HEK293 (cell line): ENCODE measurements at regions not wholly inside any gene's neighbourhood (a gene's known extent, or its start where the extent isn't known, plus 50 kb on each side); places are given as distances from the start of the nearest gene placed in this dataset.

Experiments used
- CTCF ChIA-PET: fragments of 350-600 bp; formaldehyde crosslinking; extraction: SDS; loops from one replicate; lab custom pipeline; 2021; ENCODE audit warnings: antibody characterized with exemption; lab: Yijun Ruan, JAX
- POLR2A ChIA-PET: fragments of 300-600 bp; formaldehyde crosslinking; extraction: SDS; loops from one replicate; lab custom pipeline; 2020; ENCODE audit warnings: antibody characterized with exemption, inconsistent platforms; lab: Yijun Ruan, JAX
- H3K27ac ChIP-seq: fragments of 200-500 bp; sonication (Bioruptor generic); 2 replicates; pipeline ENCODE4 v1.5.1; 2014; ENCODE audit warnings: low read depth, low read length, control low read depth, inconsistent platforms; ENCODE audit errors: extremely low read depth
- H3K36me3 ChIP-seq, 2 experiments: fragments of 200-500 bp in 1 of 2; sonication (Bioruptor generic) in 1 of 2; 1 replicate in 1 of 2; 2 replicates in 1 of 2; pipeline ENCODE4 v1.5.1; 2014 to 2017; ENCODE audit warnings: inconsistent platforms in 2 of 2, low read length in 2 of 2; ENCODE audit not compliant: control insufficient read depth in 2 of 2, insufficient read depth in 1 of 2
- H3K4me1 ChIP-seq: fragments of 200-500 bp; sonication (Bioruptor generic); 2 replicates; pipeline ENCODE4 v1.5.1; 2014; ENCODE audit warnings: mild to moderate bottlenecking, low read length, inconsistent platforms; ENCODE audit not compliant: control insufficient read depth, insufficient read depth
- H3K4me3 ChIP-seq: 2 replicates; pipeline ENCODE4 v1.5.1; 2011; ENCODE audit warnings: low read depth, mild to moderate bottlenecking, control low read depth, low read length, moderate library complexity
- H3K9me3 ChIP-seq: fragments of 200-500 bp; sonication (Bioruptor generic); 2 replicates; pipeline ENCODE4 v1.5.1; 2014; ENCODE audit warnings: low read depth, low read length, inconsistent platforms; ENCODE audit not compliant: control insufficient read depth, insufficient read depth
- BCL11A ChIP-seq: fragments of 450-650 bp; formaldehyde crosslinking; IDR thresholded peaks from 2 replicates; pipeline ENCODE4 v1.5.1; 2016; ENCODE audit warnings: low read depth, missing biosample characterization, missing genetic modification characterization
- HOXD13 ChIP-seq: sonication (generic); formaldehyde crosslinking; IDR thresholded peaks from 2 replicates; pipeline ENCODE4 v1.8.0; 2022; ENCODE audit warnings: missing genetic modification reagents, borderline replicate concordance
- IKZF3 ChIP-seq: fragments of 450-650 bp; IDR thresholded peaks from 2 replicates; pipeline ENCODE4 v1.5.0; 2018; ENCODE audit warnings: missing biosample characterization, mild to moderate bottlenecking, missing genetic modification characterization, moderate library complexity
- MZF1 ChIP-seq: fragments of 450-650 bp; formaldehyde crosslinking; IDR thresholded peaks from 2 replicates; pipeline ENCODE4 v1.5.1; 2017; ENCODE audit warnings: missing biosample characterization, missing genetic modification characterization, borderline replicate concordance
- SCRT1 ChIP-seq: fragments of 450-650 bp; formaldehyde crosslinking; IDR thresholded peaks from 2 replicates; pipeline ENCODE4 v1.5.1; 2016; ENCODE audit warnings: missing biosample characterization, missing genetic modification characterization, borderline replicate concordance
- SCRT2 ChIP-seq: fragments of 450-650 bp; formaldehyde crosslinking; IDR thresholded peaks from 2 replicates; pipeline ENCODE4 v1.5.1; 2016; ENCODE audit warnings: missing biosample characterization, missing genetic modification characterization
- YY2 ChIP-seq: fragments of 450-650 bp; formaldehyde crosslinking; IDR thresholded peaks from 2 replicates; pipeline ENCODE4 v1.5.1; 2016; ENCODE audit warnings: missing biosample characterization, missing genetic modification characterization
- ZBTB1 ChIP-seq: fragments of 450-650 bp; formaldehyde crosslinking; IDR thresholded peaks from 2 replicates; pipeline ENCODE4 v1.5.1; 2016; ENCODE audit warnings: missing biosample characterization, missing genetic modification characterization
- ZBTB17 ChIP-seq: fragments of 450-650 bp; formaldehyde crosslinking; IDR thresholded peaks from 2 replicates; pipeline ENCODE4 v1.5.1; 2016; ENCODE audit warnings: missing biosample characterization, missing genetic modification characterization
- ZNF544 ChIP-seq: fragments of 450-650 bp; formaldehyde crosslinking; IDR thresholded peaks from 2 replicates; pipeline ENCODE4 v1.5.0; 2017; ENCODE audit warnings: missing biosample characterization, missing genetic modification characterization
- ZNF558 ChIP-seq: fragments of 450-650 bp; formaldehyde crosslinking; IDR thresholded peaks from 2 replicates; pipeline ENCODE4 v1.5.1; 2016; ENCODE audit warnings: missing biosample characterization, missing genetic modification characterization
- ZNF585B ChIP-seq: fragments of 450-650 bp; formaldehyde crosslinking; IDR thresholded peaks from 2 replicates; pipeline ENCODE4 v1.5.1; 2016; ENCODE audit warnings: missing biosample characterization, missing genetic modification characterization
- ZNF621 ChIP-seq: fragments of 450-650 bp; formaldehyde crosslinking; IDR thresholded peaks from 2 replicates; pipeline ENCODE4 v1.5.1; 2017; ENCODE audit warnings: missing biosample characterization, missing genetic modification characterization
- TF ChIP-seq, protein P1 (sequence below): fragments of 450-650 bp; formaldehyde crosslinking; IDR thresholded peaks from 2 replicates; pipeline ENCODE4 v1.5.1; 2017; ENCODE audit warnings: missing biosample characterization, missing genetic modification characterization
- TF ChIP-seq, protein P2 (sequence below): fragments of 450-650 bp; formaldehyde crosslinking; IDR thresholded peaks from 2 replicates; pipeline ENCODE4 v1.5.1; 2017; ENCODE audit warnings: missing biosample characterization, missing genetic modification characterization
- TF ChIP-seq, protein P3 (sequence below): fragments of 450-650 bp; formaldehyde crosslinking; IDR thresholded peaks from 2 replicates; pipeline ENCODE4; 2016; ENCODE audit warnings: missing biosample characterization, missing genetic modification characterization
- TF ChIP-seq, protein P4 (sequence below): fragments of 450-650 bp; formaldehyde crosslinking; conservative IDR thresholded peaks from 2 replicates; pipeline ENCODE4 v1.5.1; 2016; ENCODE audit warnings: low read depth, missing biosample characterization, missing genetic modification characterization

DNA sequence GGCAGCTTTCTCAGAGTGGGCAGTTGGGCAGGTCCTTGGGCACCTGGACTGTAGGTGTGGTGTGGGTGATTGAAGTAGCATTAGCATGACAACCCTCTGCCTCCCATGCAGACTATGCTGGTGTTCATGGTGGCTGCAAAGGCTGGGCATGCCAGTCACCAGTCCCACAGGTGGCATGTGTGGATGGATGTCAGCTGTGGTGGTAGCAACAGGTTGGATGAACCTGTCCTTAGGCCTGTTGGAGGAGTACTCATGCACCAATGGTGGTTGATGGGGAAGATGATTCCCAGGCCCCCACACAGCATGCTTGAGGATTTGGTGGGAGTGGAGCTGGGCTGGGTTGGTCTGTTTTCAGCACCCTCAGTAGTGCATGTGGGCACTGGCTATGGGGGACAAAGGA is 251.1 kb downstream of the PAX1 start:
- Histone ChIP-seq H3K4me3 (no peak overlapping the region), H3K27ac (no peak overlapping the region), H3K4me1 (no peaks in the 10 kb centered on the region), H3K9me3 (no peaks in the 10 kb centered on the region), H3K36me3 (no peaks in the 10 kb centered on the region)
- POLR2A ChIA-PET: no interaction called here
- TF ChIP-seq, protein P1, sequence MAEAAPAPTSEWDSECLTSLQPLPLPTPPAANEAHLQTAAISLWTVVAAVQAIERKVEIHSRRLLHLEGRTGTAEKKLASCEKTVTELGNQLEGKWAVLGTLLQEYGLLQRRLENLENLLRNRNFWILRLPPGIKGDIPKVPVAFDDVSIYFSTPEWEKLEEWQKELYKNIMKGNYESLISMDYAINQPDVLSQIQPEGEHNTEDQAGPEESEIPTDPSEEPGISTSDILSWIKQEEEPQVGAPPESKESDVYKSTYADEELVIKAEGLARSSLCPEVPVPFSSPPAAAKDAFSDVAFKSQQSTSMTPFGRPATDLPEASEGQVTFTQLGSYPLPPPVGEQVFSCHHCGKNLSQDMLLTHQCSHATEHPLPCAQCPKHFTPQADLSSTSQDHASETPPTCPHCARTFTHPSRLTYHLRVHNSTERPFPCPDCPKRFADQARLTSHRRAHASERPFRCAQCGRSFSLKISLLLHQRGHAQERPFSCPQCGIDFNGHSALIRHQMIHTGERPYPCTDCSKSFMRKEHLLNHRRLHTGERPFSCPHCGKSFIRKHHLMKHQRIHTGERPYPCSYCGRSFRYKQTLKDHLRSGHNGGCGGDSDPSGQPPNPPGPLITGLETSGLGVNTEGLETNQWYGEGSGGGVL (tag by site-specific recombination): no peak
- peak; percentile 58; the same call in 1 of the 2 replicates for TF ChIP-seq SCRT1 (tag by site-specific recombination)
- TF ChIP-seq YY2 (tag by site-specific recombination): no peak
- peak; percentile 57 for TF ChIP-seq SCRT2 (tag by site-specific recombination)
- no peak for TF ChIP-seq MZF1
- TF ChIP-seq BCL11A: no peak
- TF ChIP-seq, protein P2, sequence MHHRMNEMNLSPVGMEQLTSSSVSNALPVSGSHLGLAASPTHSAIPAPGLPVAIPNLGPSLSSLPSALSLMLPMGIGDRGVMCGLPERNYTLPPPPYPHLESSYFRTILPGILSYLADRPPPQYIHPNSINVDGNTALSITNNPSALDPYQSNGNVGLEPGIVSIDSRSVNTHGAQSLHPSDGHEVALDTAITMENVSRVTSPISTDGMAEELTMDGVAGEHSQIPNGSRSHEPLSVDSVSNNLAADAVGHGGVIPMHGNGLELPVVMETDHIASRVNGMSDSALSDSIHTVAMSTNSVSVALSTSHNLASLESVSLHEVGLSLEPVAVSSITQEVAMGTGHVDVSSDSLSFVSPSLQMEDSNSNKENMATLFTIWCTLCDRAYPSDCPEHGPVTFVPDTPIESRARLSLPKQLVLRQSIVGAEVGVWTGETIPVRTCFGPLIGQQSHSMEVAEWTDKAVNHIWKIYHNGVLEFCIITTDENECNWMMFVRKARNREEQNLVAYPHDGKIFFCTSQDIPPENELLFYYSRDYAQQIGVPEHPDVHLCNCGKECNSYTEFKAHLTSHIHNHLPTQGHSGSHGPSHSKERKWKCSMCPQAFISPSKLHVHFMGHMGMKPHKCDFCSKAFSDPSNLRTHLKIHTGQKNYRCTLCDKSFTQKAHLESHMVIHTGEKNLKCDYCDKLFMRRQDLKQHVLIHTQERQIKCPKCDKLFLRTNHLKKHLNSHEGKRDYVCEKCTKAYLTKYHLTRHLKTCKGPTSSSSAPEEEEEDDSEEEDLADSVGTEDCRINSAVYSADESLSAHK: no peak
- TF ChIP-seq, protein P3, sequence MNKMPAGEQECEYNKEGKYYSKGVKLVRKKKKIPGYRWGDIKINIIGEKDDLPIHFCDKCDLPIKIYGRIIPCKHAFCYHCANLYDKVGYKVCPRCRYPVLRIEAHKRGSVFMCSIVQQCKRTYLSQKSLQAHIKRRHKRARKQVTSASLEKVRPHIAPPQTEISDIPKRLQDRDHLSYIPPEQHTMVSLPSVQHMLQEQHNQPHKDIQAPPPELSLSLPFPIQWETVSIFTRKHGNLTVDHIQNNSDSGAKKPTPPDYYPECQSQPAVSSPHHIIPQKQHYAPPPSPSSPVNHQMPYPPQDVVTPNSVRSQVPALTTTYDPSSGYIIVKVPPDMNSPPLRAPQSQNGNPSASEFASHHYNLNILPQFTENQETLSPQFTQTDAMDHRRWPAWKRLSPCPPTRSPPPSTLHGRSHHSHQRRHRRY (tag by site-specific recombination): no peak
- TF ChIP-seq, protein P4, sequence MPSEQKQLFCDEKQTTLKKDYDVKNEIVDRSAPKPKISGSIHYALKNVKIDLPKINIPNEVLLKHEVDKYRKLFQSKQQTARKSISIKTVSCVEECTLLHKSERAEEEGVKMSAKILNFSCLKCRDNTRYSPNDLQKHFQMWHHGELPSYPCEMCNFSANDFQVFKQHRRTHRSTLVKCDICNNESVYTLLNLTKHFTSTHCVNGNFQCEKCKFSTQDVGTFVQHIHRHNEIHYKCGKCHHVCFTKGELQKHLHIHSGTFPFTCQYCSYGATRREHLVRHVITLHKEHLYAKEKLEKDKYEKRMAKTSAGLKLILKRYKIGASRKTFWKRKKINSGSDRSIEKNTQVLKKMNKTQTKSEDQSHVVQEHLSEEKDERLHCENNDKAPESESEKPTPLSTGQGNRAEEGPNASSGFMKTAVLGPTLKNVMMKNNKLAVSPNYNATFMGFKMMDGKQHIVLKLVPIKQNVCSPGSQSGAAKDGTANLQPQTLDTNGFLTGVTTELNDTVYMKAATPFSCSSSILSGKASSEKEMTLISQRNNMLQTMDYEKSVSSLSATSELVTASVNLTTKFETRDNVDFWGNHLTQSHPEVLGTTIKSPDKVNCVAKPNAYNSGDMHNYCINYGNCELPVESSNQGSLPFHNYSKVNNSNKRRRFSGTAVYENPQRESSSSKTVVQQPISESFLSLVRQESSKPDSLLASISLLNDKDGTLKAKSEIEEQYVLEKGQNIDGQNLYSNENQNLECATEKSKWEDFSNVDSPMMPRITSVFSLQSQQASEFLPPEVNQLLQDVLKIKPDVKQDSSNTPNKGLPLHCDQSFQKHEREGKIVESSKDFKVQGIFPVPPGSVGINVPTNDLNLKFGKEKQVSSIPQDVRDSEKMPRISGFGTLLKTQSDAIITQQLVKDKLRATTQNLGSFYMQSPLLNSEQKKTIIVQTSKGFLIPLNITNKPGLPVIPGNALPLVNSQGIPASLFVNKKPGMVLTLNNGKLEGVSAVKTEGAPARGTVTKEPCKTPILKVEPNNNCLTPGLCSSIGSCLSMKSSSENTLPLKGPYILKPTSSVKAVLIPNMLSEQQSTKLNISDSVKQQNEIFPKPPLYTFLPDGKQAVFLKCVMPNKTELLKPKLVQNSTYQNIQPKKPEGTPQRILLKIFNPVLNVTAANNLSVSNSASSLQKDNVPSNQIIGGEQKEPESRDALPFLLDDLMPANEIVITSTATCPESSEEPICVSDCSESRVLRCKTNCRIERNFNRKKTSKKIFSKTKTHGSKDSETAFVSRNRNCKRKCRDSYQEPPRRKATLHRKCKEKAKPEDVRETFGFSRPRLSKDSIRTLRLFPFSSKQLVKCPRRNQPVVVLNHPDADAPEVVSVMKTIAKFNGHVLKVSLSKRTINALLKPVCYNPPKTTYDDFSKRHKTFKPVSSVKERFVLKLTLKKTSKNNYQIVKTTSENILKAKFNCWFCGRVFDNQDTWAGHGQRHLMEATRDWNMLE (tag by site-specific recombination): no peak
- CTCF ChIA-PET: no interaction called here

DNA sequence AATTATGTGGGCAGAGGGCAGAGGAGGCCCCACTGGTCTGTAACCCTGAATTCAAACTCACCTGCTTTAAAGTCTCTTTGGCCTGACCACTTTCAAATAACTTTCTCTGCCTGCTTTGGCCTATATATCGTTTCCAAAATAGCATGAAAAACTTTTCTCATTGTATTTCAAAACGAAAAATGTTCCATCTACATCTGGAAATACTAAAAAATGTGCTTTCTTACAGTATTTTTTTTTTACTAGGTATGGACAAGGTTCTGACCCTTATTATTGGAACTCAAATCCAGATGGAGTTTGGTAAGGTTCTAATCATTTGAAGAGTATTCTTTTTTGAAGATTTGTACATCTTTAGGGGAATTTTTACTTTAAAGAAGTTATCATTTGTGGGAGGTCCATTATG is 241.9 kb downstream of the PAX1 start:
- CTCF ChIA-PET: no interaction called here
- H3K9me3 ChIP-seq: no peaks in the 10 kb centered on the region
- H3K27ac ChIP-seq: no peak overlapping the region
- no peaks in the 10 kb centered on the region for H3K36me3 ChIP-seq
- no peaks in the 10 kb centered on the region for H3K4me1 ChIP-seq
- TF ChIP-seq ZBTB17 (tag by site-specific recombination) (no peak), ZNF558 (no peak), HOXD13 (CRISPR knock-in tag) (no peak), ZNF585B (tag by site-specific recombination) (no peak), ZBTB1 (tag by site-specific recombination) (no peak), IKZF3 (tag by site-specific recombination) (no peak), ZNF621 (no peak), ZNF544 (tag by site-specific recombination) (no peak)
- TF ChIP-seq, protein P4 (tag by site-specific recombination): no peak
- TF ChIP-seq, all 188 proteins: peak for 0
- POLR2A ChIA-PET: no interaction called here
- H3K4me3 ChIP-seq: no peak overlapping the region
